Right ventricle myocardium inferior (tissue), 1 donor: ENCODE measurements at regions not wholly inside any gene's neighbourhood (a gene's known extent, or its start where the extent isn't known, plus 50 kb on each side); places are given as distances from the start of the nearest gene placed in this dataset.

Experiments
- ATAC-seq: fragments of 200-7000 bp; cut with Tn5 transposase; one replicate; pipeline ENCODE4 v1.9.1; 2020; ENCODE audit warnings: mild to moderate bottlenecking, moderate library complexity
- DNase-seq: peaks from one replicate; pipeline ENCODE4 v3.0.0; 2021; ENCODE audit errors: missing footprints
- intact Hi-C: fragments of 100-400 bp; cut with DNase I; formaldehyde crosslinking; loops from one replicate; pipeline ENCODE4 v1.11.0; 2022
- donor health status: DM: no; HTN: yes; CAD: no; lungs with severe emphysema.

DNA sequence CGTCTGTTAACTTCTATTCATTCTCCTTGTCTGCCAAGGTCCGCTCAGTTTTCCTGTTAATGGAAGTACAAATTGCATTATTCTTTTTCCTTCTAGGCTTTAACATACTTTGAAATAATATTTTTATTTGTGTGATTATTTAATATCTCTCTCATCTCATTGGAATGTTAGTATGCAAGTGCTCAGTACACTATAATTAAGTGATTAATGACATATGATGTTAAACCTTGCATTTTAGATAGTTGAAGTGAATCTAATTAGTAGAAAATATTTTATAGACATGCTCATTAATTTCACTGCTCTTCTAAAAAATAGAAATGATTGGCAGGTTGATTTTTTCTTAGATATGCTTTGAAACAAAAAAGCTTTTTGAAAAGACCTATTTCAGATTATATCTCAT is 1079.8 kb downstream of the RAPGEF2 start:
- ATAC-seq (no peak), DNase-seq (no peak)
- intact Hi-C loops = no loop called here

DNA sequence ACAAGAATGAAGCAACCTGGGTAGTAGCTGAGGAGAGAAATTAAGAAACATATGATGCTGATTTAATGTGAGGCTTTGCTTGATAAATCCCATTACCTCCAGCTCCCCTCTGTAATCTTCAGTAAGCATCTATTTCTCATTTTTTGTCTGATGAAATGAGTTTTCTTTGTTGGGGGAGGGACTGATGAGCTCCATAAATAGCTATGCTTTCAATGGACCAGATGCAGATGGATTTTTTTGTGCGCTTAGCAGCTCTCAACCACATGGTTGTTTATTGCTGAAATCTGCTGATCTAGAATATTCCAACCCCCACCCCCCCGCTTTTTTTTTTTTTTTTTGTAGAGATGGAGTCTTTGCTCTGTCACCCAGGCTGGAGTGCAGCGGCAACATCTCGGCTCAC is 1082.0 kb downstream of the RAPGEF2 start:
- no peak for ATAC-seq
- no peak for DNase-seq
- intact Hi-C loops = no loop called here

DNA sequence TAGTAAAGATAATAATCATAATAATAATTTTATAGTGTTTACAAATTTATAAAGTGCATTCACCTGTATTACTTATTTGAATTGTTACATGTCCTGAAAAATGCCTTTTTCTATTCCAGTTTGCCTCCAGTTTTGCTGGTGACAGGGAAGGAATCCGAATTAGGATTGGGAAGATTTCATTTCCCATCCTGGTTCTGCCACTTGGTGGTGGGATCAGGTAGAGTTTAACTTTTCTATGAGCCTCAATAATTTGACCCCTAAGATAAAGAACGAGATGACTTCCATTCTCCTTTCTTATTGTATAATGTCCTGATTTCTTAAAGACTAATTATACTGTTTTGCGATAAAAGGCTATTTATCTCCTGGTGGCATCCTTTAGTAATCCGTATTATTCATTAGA is 1090.9 kb downstream of the RAPGEF2 start:
- DNase-seq (no peak), ATAC-seq (no peak)
- intact Hi-C loops = no loop called here

DNA sequence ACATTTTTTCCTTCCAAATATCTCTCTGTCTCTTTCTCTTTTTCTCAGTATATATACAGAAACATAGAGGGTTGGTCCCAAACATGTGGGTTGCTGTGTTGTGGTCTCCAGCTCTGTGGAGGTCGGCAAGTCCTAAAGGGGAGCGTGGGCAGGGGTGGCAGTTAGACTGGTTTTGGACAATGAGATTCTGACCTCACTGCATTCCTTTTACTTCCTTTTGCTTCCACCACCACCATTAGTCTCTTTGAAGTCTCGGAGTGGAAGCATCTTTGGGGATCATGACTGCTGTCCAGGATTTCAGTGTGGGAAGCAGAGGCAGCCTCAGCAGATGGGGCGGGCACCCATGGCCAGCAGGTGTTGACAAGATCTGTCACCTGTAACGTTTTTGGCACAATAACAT is 1091.8 kb downstream of the RAPGEF2 start:
- DNase-seq (no peak), ATAC-seq (no peak)
- intact Hi-C loops = no loop called here

DNA sequence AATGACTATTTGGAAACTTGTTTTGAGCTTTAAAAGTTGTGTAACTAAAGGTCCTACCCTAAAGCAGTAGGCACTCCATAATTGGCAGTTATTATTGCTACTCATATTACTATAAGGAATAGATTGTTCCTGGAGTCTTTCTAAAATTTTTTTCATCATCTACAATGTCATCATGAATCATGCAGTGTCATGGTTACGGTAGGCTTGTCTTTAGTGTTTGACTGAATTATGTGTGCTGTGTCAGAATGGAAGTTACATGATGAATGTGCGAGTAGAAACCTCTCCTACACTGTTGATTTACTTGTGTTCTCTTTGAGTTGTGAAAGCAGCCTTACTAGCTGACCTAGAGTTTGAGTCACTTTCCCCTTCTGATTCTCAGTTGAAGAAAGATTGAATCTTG is 1099.9 kb downstream of the RAPGEF2 start:
- no peak for ATAC-seq
- intact Hi-C loops = no loop called here
- DNase-seq = no peak

DNA sequence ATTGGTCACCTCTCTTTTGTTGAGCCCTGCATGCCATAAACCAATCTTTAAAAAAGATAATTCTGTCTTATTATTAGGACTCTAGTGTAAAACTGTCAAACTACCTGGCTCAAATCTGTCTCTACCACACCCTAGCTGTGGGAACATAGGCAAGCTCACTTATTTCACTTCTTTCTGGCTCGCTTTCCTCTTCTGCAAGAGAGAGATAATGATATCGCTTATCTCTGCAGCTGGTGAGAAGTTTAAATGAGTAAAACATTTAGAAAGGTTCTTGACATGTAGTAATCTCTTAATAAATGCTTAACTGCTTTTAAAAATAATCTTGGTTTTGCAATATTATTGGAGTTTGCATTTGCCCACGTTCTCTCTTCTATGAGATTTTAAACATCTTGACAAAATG is 1109.2 kb downstream of the RAPGEF2 start:
- DNase-seq (no peak), ATAC-seq (no peak)
- intact Hi-C loops = no loop called here

DNA sequence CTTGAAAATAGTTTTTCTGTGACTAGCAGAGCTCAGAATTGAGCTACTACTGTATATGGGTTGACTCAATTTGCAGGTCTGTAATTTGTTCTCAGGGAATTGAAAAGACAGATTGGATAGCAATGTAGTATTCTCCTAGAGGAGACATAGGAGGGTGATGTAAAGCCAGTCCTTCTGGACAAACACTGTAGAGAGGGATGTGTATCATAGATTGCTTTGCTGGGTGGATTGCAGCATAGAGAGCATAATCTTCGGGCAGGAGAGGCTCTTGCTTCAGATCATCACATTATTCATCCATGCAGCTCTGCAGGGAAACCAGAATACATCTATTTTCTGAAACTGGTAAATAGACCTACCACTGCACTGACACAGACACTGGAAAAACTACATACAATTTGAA is 1110.5 kb downstream of the RAPGEF2 start:
- DNase-seq (no peak), ATAC-seq (no peak)
- intact Hi-C loops = no loop called here

DNA sequence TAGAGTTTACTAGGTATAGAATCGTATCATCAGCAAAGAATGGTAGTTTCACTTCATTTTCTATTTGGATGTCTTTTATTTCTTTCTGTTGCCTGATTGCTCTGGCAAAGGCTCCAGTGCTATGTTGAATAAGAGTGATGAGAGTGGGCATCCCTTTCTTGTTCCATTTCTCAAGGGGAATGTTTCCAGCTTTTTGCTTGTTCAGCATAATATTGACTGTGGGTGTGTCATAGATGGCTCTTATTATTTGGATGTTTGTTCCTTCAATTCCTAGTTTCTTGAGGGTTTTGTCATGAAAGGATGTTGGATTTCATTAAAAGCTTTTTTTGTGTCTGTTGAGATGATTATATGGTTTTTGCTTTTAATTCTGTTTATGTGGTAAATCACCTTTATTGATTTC is 1114.5 kb downstream of the RAPGEF2 start:
- intact Hi-C loops = no loop called here
- ATAC-seq (no peak), DNase-seq (no peak)

DNA sequence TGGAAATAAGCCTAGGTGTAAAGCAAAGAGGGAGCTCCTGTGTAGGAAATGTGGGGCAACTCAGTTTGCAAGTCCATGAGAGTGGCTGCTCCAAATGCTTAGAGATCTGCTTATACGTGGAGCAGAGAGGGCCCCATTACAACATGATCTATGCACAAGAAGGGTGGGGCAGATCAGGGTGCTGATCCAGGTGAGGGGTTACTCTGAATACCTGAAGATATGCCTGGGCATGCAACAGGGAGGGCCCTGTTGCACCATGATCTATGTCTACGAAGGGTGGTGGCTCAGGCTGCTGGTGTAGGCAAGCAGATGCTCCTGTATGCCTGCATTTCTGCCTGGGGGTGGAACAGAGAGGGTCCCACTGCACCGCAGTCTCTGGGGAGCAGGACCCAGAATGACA is 1121.2 kb downstream of the RAPGEF2 start:
- no peak for ATAC-seq
- DNase-seq = no peak
- intact Hi-C loops = no loop called here

DNA sequence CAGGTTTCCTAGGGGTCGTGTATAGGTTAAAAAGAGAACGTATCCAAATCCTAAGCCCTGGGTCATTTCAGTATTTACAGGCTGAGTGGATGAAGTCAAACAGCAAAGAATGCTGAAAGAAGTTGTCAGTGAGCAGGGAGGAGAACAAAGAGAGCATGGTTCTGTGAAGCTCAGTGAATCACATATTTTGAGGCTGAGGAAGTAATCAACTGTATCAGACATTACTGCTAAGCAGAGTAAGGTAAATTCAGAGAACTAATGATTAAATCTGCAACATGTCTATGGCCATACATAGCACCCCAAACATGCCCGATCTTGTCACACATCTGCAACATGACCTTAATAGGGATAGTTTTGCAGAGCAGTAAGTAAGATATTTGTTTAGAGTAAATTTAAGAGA is 1130.3 kb downstream of the RAPGEF2 start:
- ATAC-seq = no peak
- DNase-seq = no peak
- intact Hi-C loops = no loop called here

DNA sequence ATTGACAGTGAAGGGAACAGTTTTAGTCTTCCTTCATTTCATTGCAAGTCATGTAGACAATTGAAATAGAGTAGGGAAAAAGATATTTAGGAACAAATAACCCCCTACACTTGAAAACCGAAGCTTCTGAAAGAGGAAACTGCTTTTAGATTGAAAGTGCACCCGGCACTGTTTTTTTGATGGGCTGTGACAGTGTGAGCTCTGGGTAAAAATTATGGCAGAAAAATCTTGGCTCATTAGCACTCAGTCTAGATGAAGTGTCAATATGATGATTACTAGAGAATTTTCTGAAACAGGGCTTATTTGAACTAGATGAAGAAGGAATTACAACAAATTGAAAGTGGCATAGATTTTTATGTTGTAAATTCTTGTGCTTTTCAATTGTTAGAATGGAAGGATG is 1132.4 kb downstream of the RAPGEF2 start:
- ATAC-seq = no peak
- DNase-seq = no peak
- intact Hi-C loops = no loop called here

DNA sequence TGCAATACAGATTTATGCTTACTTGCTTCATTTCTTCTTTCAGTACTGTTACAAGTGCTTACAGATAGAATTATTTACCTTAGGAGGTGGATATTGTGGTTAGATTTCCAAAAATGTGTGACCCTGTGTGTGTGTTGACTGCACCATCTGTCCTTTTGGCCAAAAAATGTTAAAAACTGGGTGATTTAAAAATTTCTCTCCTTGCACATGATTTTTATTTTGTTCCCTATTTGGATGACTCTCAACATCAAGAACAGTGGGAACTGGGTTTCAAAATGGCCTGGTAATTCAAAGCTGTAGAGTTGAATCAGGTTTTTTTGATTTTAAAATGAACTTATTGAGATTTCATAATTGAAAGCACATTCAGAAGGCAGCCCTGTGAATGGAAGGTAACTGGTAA is 1132.9 kb downstream of the RAPGEF2 start:
- DNase-seq = no peak
- intact Hi-C loops = no loop called here
- no peak for ATAC-seq

DNA sequence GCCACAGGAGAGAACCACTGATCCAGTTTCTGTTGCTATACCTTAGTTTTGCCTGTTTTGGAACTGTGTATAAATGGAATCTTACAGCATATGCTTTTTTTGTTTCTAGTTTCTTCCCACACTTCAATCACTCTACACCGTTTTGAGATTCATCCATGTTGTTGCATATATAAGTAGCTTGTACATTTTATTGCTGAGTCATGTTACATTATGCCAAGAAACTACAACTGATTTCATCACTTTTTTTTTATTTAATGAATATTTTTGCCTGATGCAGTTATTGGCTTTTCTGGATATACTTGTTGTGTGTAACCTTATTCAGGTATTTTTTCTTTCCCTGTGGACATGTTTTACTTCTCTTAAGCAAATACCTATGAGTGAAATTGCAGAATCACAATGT is 1135.9 kb downstream of the RAPGEF2 start:
- intact Hi-C loops = no loop called here
- DNase-seq (no peak), ATAC-seq (no peak)

DNA sequence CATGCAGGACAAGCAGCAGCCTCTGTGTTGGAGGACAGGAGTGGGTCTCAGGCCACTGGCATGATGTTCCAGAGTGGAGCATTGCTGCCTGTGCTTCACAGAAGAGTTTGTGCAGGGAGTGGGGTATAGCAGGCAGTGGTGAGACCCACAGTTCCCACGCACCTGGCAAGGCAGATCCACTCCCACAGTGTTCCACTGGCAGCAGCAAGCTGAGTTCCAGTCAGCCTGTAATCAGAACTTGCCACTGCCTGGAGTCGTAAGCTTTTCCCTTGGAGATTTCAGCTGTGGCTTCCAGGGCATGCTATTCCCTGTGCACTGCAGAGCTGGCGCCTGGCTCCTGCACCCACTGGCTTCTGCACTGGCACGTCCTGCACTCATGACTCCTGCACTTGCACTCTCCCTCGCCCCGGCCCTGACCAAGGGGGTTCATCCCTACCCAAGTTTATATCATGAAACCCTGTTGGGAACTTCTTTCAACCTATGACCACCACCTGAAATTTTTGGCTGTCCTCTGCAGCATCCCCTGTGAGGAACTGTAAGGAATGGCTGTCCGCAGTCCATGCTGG is 1144.3 kb downstream of the RAPGEF2 start:
- ATAC-seq = no peak
- DNase-seq = no peak
- intact Hi-C loops = no loop called here

DNA sequence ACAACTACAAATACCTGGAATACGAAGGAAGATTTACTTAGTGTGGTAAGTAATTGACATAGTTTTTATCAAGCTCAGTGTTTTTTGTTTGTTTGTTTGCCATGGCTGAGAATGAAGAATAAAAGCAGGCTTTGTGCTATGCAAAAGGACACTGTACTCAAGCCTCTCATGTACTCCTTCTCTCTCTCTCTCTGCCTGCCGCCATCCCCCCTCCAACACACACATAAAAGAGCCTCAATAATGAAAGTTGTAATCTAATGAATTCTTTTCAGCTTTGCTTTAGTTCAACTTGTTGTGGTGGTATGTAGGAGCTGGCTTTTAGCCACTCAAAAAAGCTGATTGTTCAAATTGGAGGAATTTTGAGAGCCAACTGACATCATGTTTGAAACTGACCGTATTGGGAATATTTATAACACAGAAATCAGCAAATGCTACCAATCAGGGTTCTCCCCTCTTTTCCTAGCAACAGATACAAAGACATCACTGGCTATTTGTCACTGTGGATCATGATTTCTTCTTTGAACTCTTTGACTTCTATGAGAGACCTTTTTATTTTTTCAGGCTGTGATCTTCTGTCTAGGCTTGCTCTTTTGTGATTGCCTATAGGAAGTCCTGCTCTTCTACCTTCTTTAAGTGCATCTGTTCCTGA is 1148.8 kb downstream of the RAPGEF2 start:
- DNase-seq (no peak), ATAC-seq (no peak)
- intact Hi-C loops = no loop called here

DNA sequence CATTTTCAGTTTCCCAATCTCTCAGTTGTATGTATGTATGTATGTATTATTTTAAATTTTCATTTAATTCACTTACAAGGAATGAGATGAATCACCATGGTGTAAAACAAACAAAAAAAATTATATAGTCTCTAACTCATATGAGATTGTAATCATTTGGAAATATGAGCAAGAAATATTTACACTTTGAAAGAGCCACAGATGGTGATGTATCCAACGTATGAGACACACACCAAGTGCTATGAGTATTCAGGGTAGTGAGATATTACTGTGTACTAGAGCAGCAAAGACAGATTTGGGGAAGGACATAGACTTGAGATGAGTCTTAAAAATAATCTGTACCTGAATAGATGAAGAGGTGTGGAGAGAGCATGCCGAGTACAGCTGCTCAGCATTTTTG is 1154.4 kb downstream of the RAPGEF2 start:
- intact Hi-C loops = no loop called here
- no peak for DNase-seq
- no peak for ATAC-seq

DNA sequence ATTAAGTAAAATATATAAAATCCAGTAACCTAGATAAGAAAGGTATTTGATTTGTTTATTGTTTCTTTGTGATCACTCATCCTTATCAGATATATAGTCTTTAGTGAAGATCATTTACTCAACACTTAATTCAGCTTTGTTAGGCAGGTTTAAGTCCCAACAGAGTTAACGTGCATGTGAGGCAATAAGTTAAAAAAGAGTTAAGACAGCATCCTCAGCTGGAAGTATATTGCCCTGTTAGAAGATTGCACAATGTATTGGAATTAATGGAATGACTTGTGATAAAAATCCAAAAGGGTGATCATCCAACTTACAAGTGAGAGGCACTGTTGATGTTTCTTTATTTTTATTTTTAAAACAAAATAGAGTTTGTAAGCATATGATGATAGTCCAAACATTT is 1162.1 kb downstream of the RAPGEF2 start:
- no peak for DNase-seq
- no peak for ATAC-seq
- intact Hi-C loops = no loop called here

DNA sequence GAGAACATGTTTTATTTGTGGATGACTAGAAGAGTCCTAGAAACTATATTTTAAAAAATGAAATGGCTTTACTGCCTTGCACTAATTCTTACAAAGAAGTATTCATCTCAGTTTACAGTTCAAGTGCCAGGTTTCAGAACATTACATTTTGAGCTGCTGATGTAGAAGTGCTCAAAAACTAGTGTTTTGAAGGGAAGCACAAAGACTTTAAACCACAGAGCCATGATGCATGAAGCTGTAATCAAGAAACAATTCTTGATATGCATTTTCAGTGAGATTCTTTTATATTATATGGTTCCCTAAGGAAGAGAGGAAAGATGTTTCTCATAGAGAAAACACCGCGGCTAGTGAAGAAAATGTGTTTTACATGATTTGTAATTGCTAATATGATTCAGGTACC is 1163.0 kb downstream of the RAPGEF2 start:
- DNase-seq = no peak
- intact Hi-C loops = no loop called here
- no peak for ATAC-seq

DNA sequence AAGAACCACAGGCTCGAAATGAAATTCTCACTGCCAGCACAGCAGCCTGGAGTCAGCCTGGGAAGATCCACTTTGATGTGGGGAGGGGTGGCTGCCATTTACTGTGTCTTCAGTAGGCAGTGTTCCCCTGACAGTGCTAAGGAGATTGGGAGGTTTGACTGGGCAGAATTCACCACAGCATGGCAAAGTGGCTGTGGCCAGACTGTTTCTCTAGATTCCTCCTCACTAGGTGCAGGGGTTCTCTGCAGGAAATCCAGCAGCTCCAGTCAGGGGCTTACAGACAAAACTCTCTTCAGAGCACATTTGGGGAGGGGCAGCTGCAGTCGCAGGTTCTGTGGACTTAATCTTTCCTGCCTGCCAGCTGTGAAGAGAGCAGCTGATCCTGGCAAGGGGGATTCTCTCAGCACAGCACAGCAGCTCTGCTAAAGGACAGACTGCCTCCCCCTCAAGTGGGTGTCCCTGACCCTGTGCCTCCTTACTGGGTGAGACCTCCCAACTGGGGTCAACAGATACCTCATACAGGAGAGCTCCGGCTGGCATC is 1174.0 kb downstream of the RAPGEF2 start:
- no peak for ATAC-seq
- intact Hi-C loops = no loop called here
- no peak for DNase-seq

DNA sequence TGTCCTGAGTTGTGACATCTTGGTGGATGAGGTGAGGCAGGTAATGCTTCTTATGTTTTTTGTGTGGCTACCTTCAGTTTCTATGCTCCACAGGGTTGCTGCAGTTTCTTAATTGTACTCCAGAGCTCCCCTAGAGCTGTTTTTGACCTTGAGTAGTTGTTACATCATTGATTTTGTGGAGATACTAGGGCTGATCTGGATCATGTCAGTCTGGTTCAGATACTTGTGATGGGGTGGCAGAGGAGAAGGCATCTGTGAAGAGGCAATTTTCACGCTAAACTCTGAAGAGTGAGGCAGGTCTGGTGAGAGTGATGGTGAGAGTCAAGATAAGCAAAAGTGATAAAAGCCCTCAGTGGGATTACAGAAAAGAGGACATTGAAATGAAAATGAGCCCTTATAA is 1180.2 kb downstream of the RAPGEF2 start:
- intact Hi-C loops = no loop called here
- ATAC-seq (no peak), DNase-seq (no peak)

DNA sequence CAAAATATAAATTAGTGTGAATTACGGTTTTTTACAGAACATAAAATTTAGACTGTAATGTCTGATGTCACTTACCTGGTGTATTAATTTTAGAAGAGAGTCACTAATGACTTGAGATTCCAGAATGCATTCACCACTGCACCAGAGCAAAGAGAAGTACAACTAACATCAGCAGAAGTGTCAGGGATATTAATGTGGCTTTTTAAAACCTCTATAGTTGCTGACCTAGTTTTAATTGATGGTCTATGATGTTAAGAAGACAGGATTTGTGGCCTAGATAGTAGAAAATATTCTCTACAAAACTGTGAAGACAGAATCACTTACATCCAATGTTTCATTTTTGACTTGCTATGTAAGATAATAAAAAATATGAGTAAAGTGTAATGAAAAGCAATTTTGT is 1181.6 kb downstream of the RAPGEF2 start:
- intact Hi-C loops = no loop called here
- no peak for ATAC-seq
- no peak for DNase-seq
